GM12878 (cell line): ENCODE measurements at regions not wholly inside any gene's neighbourhood (a gene's known extent, or its start where the extent isn't known, plus 50 kb on each side); places are given as distances from the start of the nearest gene placed in this dataset.

Source experiments
- ATAC-seq: fragments of 200-7000 bp; cut with Tn5 transposase; 3 replicates; pipeline ENCODE4 v1.9.1; 2020; ENCODE audit warnings: mild to moderate bottlenecking, moderate library complexity
- BruUV-seq: library from RNA; stranded (reverse); fragments of 400-500 nt; replicated peaks from 2 replicates; lab custom pipeline; 2021; lab: Mats Ljungman, UMichigan
- CTCF ChIA-PET: fragments of 300-600 bp; sonication (Branson Sonifier 250); formaldehyde crosslinking; extraction: SDS; loops from one replicate; lab custom pipeline; 2021; ENCODE audit warnings: inconsistent platforms; lab: Yijun Ruan, JAX
- POLR2A ChIA-PET: fragments of 350-600 bp; formaldehyde crosslinking; extraction: SDS; loops from one replicate; lab custom pipeline; 2021; ENCODE audit warnings: inconsistent platforms; lab: Charles Lee
- RAD21 ChIA-PET: fragments of 300-600 bp; sonication (Branson Sonifier 250); formaldehyde crosslinking; loops from one replicate; lab custom pipeline; 2023; ENCODE audit warnings: antibody characterized with exemption; ENCODE audit not compliant: unreplicated experiment; lab: Charles Lee
- SMC1A ChIA-PET: fragments of 300-600 bp; sonication (Branson Sonifier 250); formaldehyde crosslinking; loops from one replicate; lab custom pipeline; 2023; ENCODE audit not compliant: unreplicated experiment, uncharacterized antibody; lab: Charles Lee
- DNase-seq: peaks from one replicate; pipeline ENCODE4 v3.0.0-alpha.2; 2011; ENCODE audit warnings: low read depth, low spot score
- FAIRE-seq: peaks from 3 replicates; lab custom pipeline; 2011; peaks lifted over from hg19 to GRCh38; lab: Jason Lieb, UNC
- H2AFZ ChIP-seq: 2 replicates; pipeline ENCODE4 v1.6.0; 2011; ENCODE audit warnings: low read depth, low read length, control low read depth; ENCODE audit not compliant: control insufficient read depth
- H3K27ac ChIP-seq: 2 replicates; pipeline ENCODE4 v1.5.1; 2011; ENCODE audit warnings: control low read depth; ENCODE audit not compliant: control insufficient read depth, insufficient read depth
- H3K27me3 ChIP-seq, 2 experiments: replicated peaks in 1 of 2; 2 replicates each; pipeline versions ENCODE4 v1.6.0 to v1.6.1; 2011; ENCODE audit warnings: low read length in 1 of 2; ENCODE audit not compliant: control insufficient read depth in 2 of 2, insufficient read depth in 2 of 2
- H3K36me3 ChIP-seq, 2 experiments: 2 replicates each; pipeline ENCODE4 v1.5.1; 2011; ENCODE audit warnings: low read length in 1 of 2; ENCODE audit not compliant: control insufficient read depth in 2 of 2, insufficient read depth in 2 of 2
- H3K4me1 ChIP-seq: 2 replicates; pipeline ENCODE4 v1.6.1; 2011; ENCODE audit warnings: mild to moderate bottlenecking, low read length, moderate library complexity, mixed read lengths; ENCODE audit not compliant: control insufficient read depth, insufficient read depth
- H3K4me2 ChIP-seq: 2 replicates; pipeline ENCODE4 v1.6.0; 2011; ENCODE audit warnings: control low read depth; ENCODE audit not compliant: control insufficient read depth, insufficient read depth
- H3K4me3 ChIP-seq: fragments of 200-600 bp; sonication (generic); 2 replicates; pipeline ENCODE4 v1.5.1; 2016
- H3K79me2 ChIP-seq: 2 replicates; pipeline ENCODE4 v1.6.0; 2011; ENCODE audit warnings: low read length; ENCODE audit not compliant: control insufficient read depth, insufficient read depth
- H3K9ac ChIP-seq: 2 replicates; pipeline ENCODE4 v1.8.0; 2011; ENCODE audit warnings: low read length, control low read depth, mixed read lengths; ENCODE audit not compliant: control insufficient read depth, insufficient read depth
- H3K9me3 ChIP-seq: replicated peaks from 3 replicates; pipeline ENCODE4 v1.5.1; 2011; ENCODE audit warnings: mild to moderate bottlenecking, low read length; ENCODE audit not compliant: control insufficient read depth, insufficient read depth
- H4K20me1 ChIP-seq: 2 replicates; pipeline ENCODE4 v1.6.0; 2011; ENCODE audit not compliant: control insufficient read depth, insufficient read depth
- ATF2 ChIP-seq: IDR thresholded peaks from 2 replicates; pipeline ENCODE4 v1.6.1; 2012; ENCODE audit warnings: low read length, inconsistent platforms
- CTCF ChIP-seq, 3 experiments: IDR thresholded peaks in 2 of 3; conservative IDR thresholded peaks in 1 of 3; 2 replicates each; pipeline ENCODE4 v1.5.1; 2011; ENCODE audit warnings: low read depth in 3 of 3, low read length in 3 of 3, mild to moderate bottlenecking in 3 of 3, control low read depth in 2 of 3, moderate library complexity in 2 of 3, inconsistent platforms in 1 of 3, mixed read lengths in 1 of 3; ENCODE audit not compliant: control insufficient read depth in 2 of 3, insufficient read depth in 1 of 3; ENCODE audit errors: extremely low read depth in 1 of 3
- GATAD2B ChIP-seq: fragments of 450-650 bp; conservative IDR thresholded peaks from 2 replicates; pipeline ENCODE4 v1.6.1; 2017; ENCODE audit warnings: low read depth, mild to moderate bottlenecking, moderate library complexity
- PRDM15 ChIP-seq: fragments of 450-650 bp; formaldehyde crosslinking; IDR thresholded peaks from 2 replicates; pipeline ENCODE4 v1.4.0; 2020; ENCODE audit warnings: mild to moderate bottlenecking, moderate library complexity
- SIX5 ChIP-seq: IDR thresholded peaks from 2 replicates; pipeline ENCODE4 v1.6.1; 2011; ENCODE audit warnings: mild to moderate bottlenecking, low read depth, low read length, moderate library complexity; ENCODE audit not compliant: severe bottlenecking
- SREBF2 ChIP-seq: IDR thresholded peaks from 2 replicates; pipeline ENCODE4 v1.6.1; 2012; ENCODE audit warnings: mild to moderate bottlenecking, low read length
- SRF ChIP-seq, 2 experiments: IDR thresholded peaks; 2 replicates each; pipeline ENCODE4 v1.6.1; 2011; ENCODE audit warnings: low read depth in 2 of 2, low read length in 2 of 2, mild to moderate bottlenecking in 1 of 2, moderate library complexity in 1 of 2
- TCF12 ChIP-seq: IDR thresholded peaks from 2 replicates; pipeline ENCODE4 v1.6.1; 2011; ENCODE audit warnings: low read depth, mild to moderate bottlenecking, low read length
- USF2 ChIP-seq: IDR thresholded peaks from 2 replicates; pipeline ENCODE4 v1.6.1; 2011; ENCODE audit warnings: low read depth, low read length, improper control_type of control experiment, borderline replicate concordance
- ZNF592 ChIP-seq: fragments of 450-650 bp; IDR thresholded peaks from 2 replicates; pipeline ENCODE4 v1.6.1; 2017; ENCODE audit warnings: mild to moderate bottlenecking, moderate library complexity
- WGBS: methylation state at CpG from one replicate; pipeline ENCODE4 v1.1.6; 2016; ENCODE audit warnings: low lambda C conversion rate; ENCODE audit not compliant: insufficient replicate concordance, insufficient coverage; ENCODE audit errors: missing lambda C conversion rate; 5-methylcytosine and 5-hydroxymethylcytosine counted together
- in situ Hi-C: fragments of 300-500 bp; cut with MboI; formaldehyde crosslinking; loops from 9 replicates; pipeline ENCODE4 v1.14.3; 2018; ENCODE audit warnings: mixed read lengths
- intact Hi-C: fragments of 100-400 bp; cut with micrococcal nuclease; formaldehyde crosslinking; loops from one replicate; pipeline ENCODE4 v1.14.2; 2022; ENCODE audit not compliant: unreplicated experiment

GRCh38 chr11:27599217-27599616 is 92.6 kb upstream of the LIN7C start:
- intact Hi-C loops, result no loop called here
- Histone ChIP-seq H3K27me3 (no peaks in the 10 kb centered on the region), H3K27ac (no peak overlapping the region), H3K4me1 (no peaks in the 10 kb centered on the region), H2AFZ (no peak overlapping the region), H3K4me3 (no peak overlapping the region), H3K79me2 (no peaks in the 10 kb centered on the region), H3K36me3 (no peaks in the 10 kb centered on the region), H3K4me2 (no peak overlapping the region), H3K9ac (no peak overlapping the region), H3K9me3 (no peaks in the 10 kb centered on the region), H4K20me1 (no peaks in the 10 kb centered on the region)
- ChIA-PET SMC1A (no interaction called here), CTCF (no interaction called here), POLR2A (no interaction called here), RAD21 (no interaction called here)
- no TSS peak for BruUV-seq
- in situ Hi-C loops, result no loop called here
- 6% methylated on average over 1 of the region's 1 CpG for WGBS
- DNase-seq (no peak), ATAC-seq (peak; percentile 56), FAIRE-seq (no peak)
- TF ChIP-seq SRF (IDR thresholded peaks at IDR 0.05; ENCODE audit: low read depth in 2 of 2, low read length in 2 of 2), result no peak
- no peak for TF ChIP-seq CTCF (IDR thresholded peaks at IDR 0.05 in 2 of 3, conservative IDR thresholded peaks at IDR 0.05 in 1 of 3; ENCODE audit: control insufficient read depth in 2 of 3, extremely low read depth in 1 of 3, insufficient read depth in 1 of 3, low read depth in 3 of 3, low read length in 3 of 3)
- TF ChIP-seq SIX5, result no peak
- no peak for TF ChIP-seq ATF2
- no peak for TF ChIP-seq GATAD2B
- TF ChIP-seq PRDM15 (CRISPR knock-in tag), result no peak
- TF ChIP-seq SREBF2, result no peak
- TF ChIP-seq TCF12, result no peak
- TF ChIP-seq USF2, result no peak
- no peak for TF ChIP-seq ZNF592
